H1 (cell line): ENCODE measurements at regions not wholly inside any gene's neighbourhood (a gene's known extent, or its start where the extent isn't known, plus 50 kb on each side); places are given as distances from the start of the nearest gene placed in this dataset.

ENCODE experiments used
- CTCF ChIA-PET: fragments of 300-600 bp; sonication (Branson Sonifier 250); formaldehyde crosslinking; loops from one replicate; lab custom pipeline; 2021; ENCODE audit not compliant: partially characterized antibody; lab: Charles Lee
- POLR2A ChIA-PET: fragments of 300-600 bp; sonication (Branson Sonifier 250); formaldehyde crosslinking; loops from one replicate; lab custom pipeline; 2021; ENCODE audit warnings: inconsistent platforms; ENCODE audit not compliant: partially characterized antibody; lab: Charles Lee
- DNase-seq, 2 experiments: peaks; one replicate each; pipeline versions ENCODE4 v3.0.0 to v3.0.0-alpha.2; 2010 to 2022; ENCODE audit warnings: low spot score in 2 of 2, low read depth in 1 of 2, mixed read lengths in 1 of 2
- FAIRE-seq: peaks from 2 replicates; lab custom pipeline; 2011; peaks lifted over from hg19 to GRCh38; lab: Jason Lieb, UNC
- H2AFZ ChIP-seq: 2 replicates; pipeline ENCODE4 v1.8.1; 2012; ENCODE audit warnings: low read length, inconsistent platforms
- H2AK5ac ChIP-seq: 2 replicates; pipeline ENCODE4 v1.6.1; 2013; ENCODE audit warnings: low read depth, low read length
- H2BK120ac ChIP-seq: replicated peaks from 2 replicates; pipeline ENCODE3; 2013; ENCODE audit warnings: low read depth, low read length, inconsistent platforms
- H2BK12ac ChIP-seq: 2 replicates; pipeline ENCODE4 v1.6.1; 2013; ENCODE audit warnings: low read depth, low read length
- H2BK15ac ChIP-seq: 2 replicates; pipeline ENCODE4 v1.6.1; 2013; ENCODE audit warnings: low read length
- H2BK20ac ChIP-seq: 2 replicates; pipeline ENCODE4 v1.6.1; 2013; ENCODE audit warnings: low read length
- H2BK5ac ChIP-seq: 2 replicates; pipeline ENCODE4 v1.6.1; 2013; ENCODE audit warnings: low read depth, low read length
- H3K14ac ChIP-seq: 2 replicates; pipeline ENCODE4 v1.6.1; 2013; ENCODE audit warnings: inconsistent platforms; ENCODE audit not compliant: insufficient read length
- H3K18ac ChIP-seq: 2 replicates; pipeline ENCODE4 v1.6.1; 2013; ENCODE audit warnings: low read length; ENCODE audit errors: extremely low read depth
- H3K23ac ChIP-seq: 2 replicates; pipeline ENCODE4 v1.6.1; 2013; ENCODE audit warnings: inconsistent platforms; ENCODE audit not compliant: insufficient read length
- H3K23me2 ChIP-seq: 2 replicates; pipeline ENCODE4 v1.6.1; 2013; ENCODE audit warnings: low read depth, low read length
- H3K27ac ChIP-seq: 2 replicates; pipeline ENCODE4 v1.6.1; 2011; ENCODE audit warnings: low read depth, low read length, inconsistent platforms
- H3K27me3 ChIP-seq, 4 experiments: replicated peaks in 1 of 4; 1 replicate in 1 of 4; 2 replicates in 3 of 4; pipeline versions ENCODE4 v1.6.1 to v1.8.1; 2011 to 2013; ENCODE audit warnings: low read length in 3 of 4, mild to moderate bottlenecking in 3 of 4, inconsistent platforms in 2 of 4, mixed read lengths in 2 of 4, moderate library complexity in 1 of 4; ENCODE audit not compliant: control insufficient read depth in 3 of 4, insufficient read depth in 3 of 4; ENCODE audit errors: extremely low read depth in 1 of 4
- H3K36me3 ChIP-seq, 4 experiments: 2 replicates each; pipeline versions ENCODE4 v1.6.1 to v1.8.1; 2011 to 2013; ENCODE audit warnings: mild to moderate bottlenecking in 4 of 4, low read length in 3 of 4, moderate library complexity in 2 of 4, control low read depth in 1 of 4, inconsistent platforms in 1 of 4; ENCODE audit not compliant: insufficient read depth in 4 of 4, control insufficient read depth in 2 of 4
- H3K4ac ChIP-seq: replicated peaks from 2 replicates; pipeline ENCODE3; 2013; ENCODE audit warnings: low read length, low read depth, mixed read lengths, inconsistent platforms; ENCODE audit not compliant: insufficient read length
- H3K4me1 ChIP-seq, 4 experiments: replicated peaks in 1 of 4; 1 replicate in 1 of 4; 2 replicates in 3 of 4; pipeline versions ENCODE4 v1.6.1 to v1.8.1; 2011 to 2013; ENCODE audit warnings: low read length in 3 of 4, inconsistent platforms in 2 of 4, mixed read lengths in 1 of 4; ENCODE audit not compliant: insufficient read depth in 4 of 4, control insufficient read depth in 3 of 4
- H3K4me2 ChIP-seq, 2 experiments: 2 replicates each; pipeline versions ENCODE4 v1.6.1 to v1.8.1; 2011 to 2013; ENCODE audit warnings: low read depth in 2 of 2, low read length in 2 of 2, control low read depth in 1 of 2, inconsistent platforms in 1 of 2, mild to moderate bottlenecking in 1 of 2; ENCODE audit not compliant: insufficient read depth in 1 of 2
- H3K4me3 ChIP-seq, 4 experiments: fragments of 200-600, 300-600 bp in 1 of 4; sonication (generic), shearing (Covaris generic), sonication (Bioruptor Twin) in 1 of 4; 2 replicates each; pipeline versions ENCODE4 v1.5.1 to v1.8.1; 2011 to 2016; ENCODE audit warnings: low read length in 4 of 4, low read depth in 3 of 4, control low read depth in 2 of 4, inconsistent platforms in 2 of 4, mild to moderate bottlenecking in 2 of 4, mixed read lengths in 1 of 4, moderate library complexity in 1 of 4; ENCODE audit not compliant: insufficient read depth in 2 of 4; ENCODE audit errors: extremely low read depth in 1 of 4
- H3K56ac ChIP-seq: replicated peaks from 2 replicates; pipeline ENCODE3; 2013; ENCODE audit warnings: low read depth, mild to moderate bottlenecking, mixed read lengths, low read length, inconsistent platforms; ENCODE audit not compliant: insufficient read length
- H3K79me1 ChIP-seq: 2 replicates; pipeline ENCODE4 v1.6.1; 2013; ENCODE audit warnings: low read depth, low read length, control low read depth
- H3K79me2 ChIP-seq, 2 experiments: 2 replicates each; pipeline versions ENCODE4 v1.6.1 to v1.8.1; 2012 to 2013; ENCODE audit warnings: low read length in 2 of 2, mild to moderate bottlenecking in 2 of 2, inconsistent platforms in 1 of 2; ENCODE audit not compliant: insufficient read depth in 2 of 2, control insufficient read depth in 1 of 2
- H3K9ac ChIP-seq, 4 experiments: replicated peaks in 1 of 4; 1 replicate in 1 of 4; 2 replicates in 3 of 4; pipeline versions ENCODE4 v1.6.1 to v1.8.1; 2011 to 2013; ENCODE audit warnings: low read depth in 3 of 4, low read length in 3 of 4, control low read depth in 2 of 4, mild to moderate bottlenecking in 2 of 4, moderate library complexity in 2 of 4, inconsistent platforms in 1 of 4; ENCODE audit errors: extremely low read depth in 1 of 4
- H3K9me3 ChIP-seq, 2 experiments: 2 replicates each; pipeline versions ENCODE4 v1.6.1 to v1.8.1; 2012 to 2013; ENCODE audit warnings: mild to moderate bottlenecking in 2 of 2, moderate library complexity in 2 of 2, control low read depth in 1 of 2, inconsistent platforms in 1 of 2, low read depth in 1 of 2, low read length in 1 of 2, mixed read lengths in 1 of 2; ENCODE audit not compliant: insufficient read depth in 2 of 2
- H4K20me1 ChIP-seq, 2 experiments: replicated peaks in 1 of 2; 2 replicates each; pipeline versions ENCODE3 to v1.8.1; 2011 to 2013; ENCODE audit warnings: inconsistent platforms in 2 of 2, low read length in 2 of 2, mild to moderate bottlenecking in 1 of 2; ENCODE audit not compliant: insufficient read depth in 2 of 2, control insufficient read depth in 1 of 2
- H4K5ac ChIP-seq: 2 replicates; pipeline ENCODE4 v1.6.1; 2013; ENCODE audit warnings: low read length, low read depth, mixed read lengths, inconsistent platforms; ENCODE audit not compliant: insufficient read length
- H4K8ac ChIP-seq: 2 replicates; pipeline ENCODE4 v1.8.0; 2013; ENCODE audit warnings: mild to moderate bottlenecking, moderate library complexity, low read length, inconsistent platforms; ENCODE audit not compliant: insufficient read depth; ENCODE audit errors: extremely low read depth
- H4K91ac ChIP-seq: replicated peaks from 2 replicates; pipeline ENCODE3; 2013; ENCODE audit warnings: low read length, mixed read lengths, inconsistent platforms; ENCODE audit not compliant: insufficient read length
- CBX5 ChIP-seq: fragments of 300-800, 300-1000 bp; sonication (generic); IDR thresholded peaks from 2 replicates; pipeline ENCODE4 v1.7.1; 2016; ENCODE audit warnings: antibody characterized with exemption, low read length, low read depth
- CBX8 ChIP-seq: fragments of 300-800, 300-1000 bp; sonication (generic); IDR thresholded peaks from 2 replicates; pipeline ENCODE4 v1.7.1; 2016; ENCODE audit warnings: low read depth, low read length, borderline replicate concordance
- CHD2 ChIP-seq: IDR thresholded peaks from 2 replicates; pipeline ENCODE4 v1.6.1; 2012; ENCODE audit warnings: low read length, improper control_type of control experiment
- CTCF ChIP-seq, 3 experiments: IDR thresholded peaks; 1 replicate in 2 of 3; 2 replicates in 1 of 3; pipeline versions ENCODE4 v1.5.1 to v1.6.1; 2011; ENCODE audit warnings: low read length in 3 of 3, mild to moderate bottlenecking in 3 of 3, inconsistent platforms in 2 of 3, low read depth in 1 of 3, moderate library complexity in 1 of 3; ENCODE audit not compliant: insufficient read depth in 1 of 3; ENCODE audit errors: control extremely low read depth in 1 of 3
- JUND ChIP-seq: IDR thresholded peaks from 2 replicates; pipeline ENCODE4 v1.6.1; 2011; ENCODE audit warnings: mild to moderate bottlenecking, improper control_type of control experiment, low read length
- KDM1A ChIP-seq: fragments of 200-600, 300-600 bp; sonication (generic); IDR thresholded peaks from 2 replicates; pipeline ENCODE4 v1.7.1; 2016; ENCODE audit warnings: mild to moderate bottlenecking, low read length, borderline replicate concordance
- MAX ChIP-seq: IDR thresholded peaks from 2 replicates; pipeline ENCODE4 v1.6.1; 2012; ENCODE audit warnings: inconsistent platforms
- POLR2A ChIP-seq, 2 experiments: IDR thresholded peaks; 1 replicate in 1 of 2; 2 replicates in 1 of 2; pipeline ENCODE4 v1.6.1; 2011; ENCODE audit warnings: low read depth in 2 of 2, low read length in 2 of 2, mild to moderate bottlenecking in 2 of 2; ENCODE audit errors: control extremely low read depth in 1 of 2
- SAP30 ChIP-seq: fragments of 300-600 bp; sonication (generic); IDR thresholded peaks from 2 replicates; pipeline ENCODE4 v1.7.1; 2012; ENCODE audit warnings: low read length, moderate library complexity, mild to moderate bottlenecking, inconsistent platforms; ENCODE audit not compliant: insufficient read depth, insufficient replicate concordance
- TAF7 ChIP-seq: optimal IDR thresholded peaks from 2 replicates; pipeline ENCODE3; 2011; ENCODE audit warnings: low read depth, mild to moderate bottlenecking, inconsistent platforms, low read length, moderate library complexity, borderline replicate concordance
- TEAD4 ChIP-seq: IDR thresholded peaks from 2 replicates; pipeline ENCODE4 v1.6.1; 2012; ENCODE audit warnings: low read depth, low read length, inconsistent platforms, mixed read lengths

GRCh38 chr2:188746727-188747126, 227.4 kb upstream of the COL3A1 start:
- Histone ChIP-seq H2AFZ (no peak overlapping the region), H3K56ac (no peak overlapping the region), H3K4ac (no peak overlapping the region), H2AK5ac (no peak overlapping the region), H2BK12ac (no peak overlapping the region), H3K14ac (no peak overlapping the region), H3K79me1 (no peaks in the 10 kb centered on the region), H3K4me2 (no peak overlapping the region), H3K27ac (no peak overlapping the region), H3K27me3 (no peaks in the 10 kb centered on the region), H3K9ac (no peak overlapping the region), H2BK5ac (no peak overlapping the region), H3K9me3 (no peaks in the 10 kb centered on the region), H3K23me2 (no peaks in the 10 kb centered on the region; the same call in 1 of the 2 replicates), H3K18ac (no peak overlapping the region), H4K5ac (no peak overlapping the region), H3K23ac (no peak overlapping the region), H3K36me3 (no peaks in the 10 kb centered on the region), H2BK120ac (no peak overlapping the region), H4K20me1 (no peaks in the 10 kb centered on the region), H3K4me3 (no peak overlapping the region), H2BK20ac (no peak overlapping the region), H3K79me2 (no peaks in the 10 kb centered on the region), H4K91ac (no peak overlapping the region), H2BK15ac (no peak overlapping the region), H3K4me1 (no peaks in the 10 kb centered on the region), H4K8ac (no peak overlapping the region)
- no peak for DNase-seq
- no peak for FAIRE-seq
- POLR2A ChIA-PET = no interaction called here
- CTCF ChIA-PET = no interaction called here
- TF ChIP-seq CBX5 (no peak), TEAD4 (no peak), CBX8 (no peak), JUND (no peak), MAX (no peak), CHD2 (no peak), KDM1A (no peak), POLR2A (IDR thresholded peaks at IDR 0.05; ENCODE audit: control extremely low read depth in 1 of 2, low read depth in 2 of 2, low read length in 2 of 2) (no peak), TAF7 (no peak), SAP30 (no peak), CTCF (IDR thresholded peaks at IDR 0.05; ENCODE audit: control extremely low read depth in 1 of 3, insufficient read depth in 1 of 3, low read depth in 1 of 3, low read length in 3 of 3) (no peak)
